ENCODE measurements at regions not wholly inside any gene's neighbourhood (a gene's known extent, or its start where the extent isn't known, plus 50 kb on each side); places are given as distances from the start of the nearest gene placed in this dataset.

- Histone ChIP-seq H3K4me3 (ENCODE audit: low read length) (no peak overlapping the region), H3K4me1 (ENCODE audit: control insufficient read depth, insufficient read depth, low read length) (peaks cover 1% of the 10 kb centered on the region; the same call in 1 of the 2 replicates), H3K9me3 (ENCODE audit: control insufficient read depth, insufficient read depth, low read length) (no peaks in the 10 kb centered on the region), H3K27me3 (ENCODE audit: control insufficient read depth, insufficient read depth, low read length) (no peaks in the 10 kb centered on the region), H3K36me3 (ENCODE audit: control insufficient read depth, insufficient read depth, low read length) (no peaks in the 10 kb centered on the region), H3K27ac (ENCODE audit: low read length) (no peak overlapping the region)
- no peak for DNase-seq (ENCODE audit: low read depth, low spot score)
- no CpG with 5 or more reads among the region's 3 CpGs for WGBS (ENCODE audit: insufficient coverage, insufficient read length)
Measured at GRCh38 chr12:118777504-118777903, 203.8 kb upstream of the SRRM4 start.

GRCh38 chr12:118778077-118778476 is 203.3 kb upstream of the SRRM4 start:
- H3K9me3 ChIP-seq (ENCODE audit: control insufficient read depth, insufficient read depth, low read length): no peaks in the 10 kb centered on the region
- no peak overlapping the region for H3K27ac ChIP-seq (ENCODE audit: low read length)
- H3K4me1 ChIP-seq (ENCODE audit: control insufficient read depth, insufficient read depth, low read length): peaks cover 1% of the 10 kb centered on the region; the same call in 1 of the 2 replicates
- H3K36me3 ChIP-seq (ENCODE audit: control insufficient read depth, insufficient read depth, low read length): no peaks in the 10 kb centered on the region
- no peak for DNase-seq (ENCODE audit: low read depth, low spot score)
- WGBS (ENCODE audit: insufficient coverage, insufficient read length): no CpG with 5 or more reads among the region's 2 CpGs
- no peak overlapping the region for H3K4me3 ChIP-seq (ENCODE audit: low read length)
- no peaks in the 10 kb centered on the region for H3K27me3 ChIP-seq (ENCODE audit: control insufficient read depth, insufficient read depth, low read length)

- Histone ChIP-seq H3K36me3 (ENCODE audit: control insufficient read depth, insufficient read depth, low read length) (no peaks in the 10 kb centered on the region), H3K9me3 (ENCODE audit: control insufficient read depth, insufficient read depth, low read length) (no peaks in the 10 kb centered on the region), H3K27me3 (ENCODE audit: control insufficient read depth, insufficient read depth, low read length) (no peaks in the 10 kb centered on the region), H3K4me3 (ENCODE audit: low read length) (no peak overlapping the region), H3K4me1 (ENCODE audit: control insufficient read depth, insufficient read depth, low read length) (no peaks in the 10 kb centered on the region), H3K27ac (ENCODE audit: low read length) (no peak overlapping the region)
- no CpG with 5 or more reads among the region's 7 CpGs for WGBS (ENCODE audit: insufficient coverage, insufficient read length)
- DNase-seq (ENCODE audit: low read depth, low spot score): no peak
Measured at GRCh38 chr12:118780939-118781338, 200.4 kb upstream of the SRRM4 start.

GRCh38 chr12:118781692-118782091 is 199.6 kb upstream of the SRRM4 start:
- DNase-seq (ENCODE audit: low read depth, low spot score): no peak
- no peaks in the 10 kb centered on the region for H3K9me3 ChIP-seq (ENCODE audit: control insufficient read depth, insufficient read depth, low read length)
- H3K4me1 ChIP-seq (ENCODE audit: control insufficient read depth, insufficient read depth, low read length): no peaks in the 10 kb centered on the region
- WGBS (ENCODE audit: insufficient coverage, insufficient read length): no CpG with 5 or more reads among the region's 3 CpGs
- no peaks in the 10 kb centered on the region for H3K27me3 ChIP-seq (ENCODE audit: control insufficient read depth, insufficient read depth, low read length)
- H3K27ac ChIP-seq (ENCODE audit: low read length): no peak overlapping the region
- H3K4me3 ChIP-seq (ENCODE audit: low read length): no peak overlapping the region
- no peaks in the 10 kb centered on the region for H3K36me3 ChIP-seq (ENCODE audit: control insufficient read depth, insufficient read depth, low read length)

GRCh38 chr12:118783703-118784102 is 197.6 kb upstream of the SRRM4 start:
- DNase-seq (ENCODE audit: low read depth, low spot score): no peak
- WGBS (ENCODE audit: insufficient coverage, insufficient read length): no CpG with 5 or more reads among the region's 2 CpGs
- no peaks in the 10 kb centered on the region for H3K4me1 ChIP-seq (ENCODE audit: control insufficient read depth, insufficient read depth, low read length)
- H3K4me3 ChIP-seq (ENCODE audit: low read length): no peak overlapping the region
- no peaks in the 10 kb centered on the region for H3K9me3 ChIP-seq (ENCODE audit: control insufficient read depth, insufficient read depth, low read length)
- no peaks in the 10 kb centered on the region for H3K27me3 ChIP-seq (ENCODE audit: control insufficient read depth, insufficient read depth, low read length)
- no peak overlapping the region for H3K27ac ChIP-seq (ENCODE audit: low read length)
- H3K36me3 ChIP-seq (ENCODE audit: control insufficient read depth, insufficient read depth, low read length): no peaks in the 10 kb centered on the region

GRCh38 chr12:118790578-118790977 is 190.8 kb upstream of the SRRM4 start:
- H3K27ac ChIP-seq (ENCODE audit: low read length): no peak overlapping the region
- H3K4me1 ChIP-seq (ENCODE audit: control insufficient read depth, insufficient read depth, low read length): no peaks in the 10 kb centered on the region
- H3K4me3 ChIP-seq (ENCODE audit: low read length): no peak overlapping the region
- no peaks in the 10 kb centered on the region for H3K9me3 ChIP-seq (ENCODE audit: control insufficient read depth, insufficient read depth, low read length)
- no CpG with 5 or more reads among the region's 1 CpG for WGBS (ENCODE audit: insufficient coverage, insufficient read length)
- no peak for DNase-seq (ENCODE audit: low read depth, low spot score)
- no peaks in the 10 kb centered on the region for H3K36me3 ChIP-seq (ENCODE audit: control insufficient read depth, insufficient read depth, low read length)
- H3K27me3 ChIP-seq (ENCODE audit: control insufficient read depth, insufficient read depth, low read length): no peaks in the 10 kb centered on the region

- Histone ChIP-seq H3K9me3 (ENCODE audit: control insufficient read depth, insufficient read depth, low read length) (no peaks in the 10 kb centered on the region), H3K27ac (ENCODE audit: low read length) (no peak overlapping the region), H3K36me3 (ENCODE audit: control insufficient read depth, insufficient read depth, low read length) (no peaks in the 10 kb centered on the region), H3K4me1 (ENCODE audit: control insufficient read depth, insufficient read depth, low read length) (peaks cover 6% of the 10 kb centered on the region), H3K4me3 (ENCODE audit: low read length) (no peak overlapping the region), H3K27me3 (ENCODE audit: control insufficient read depth, insufficient read depth, low read length) (no peaks in the 10 kb centered on the region)
- no CpG with 5 or more reads among the region's 6 CpGs for WGBS (ENCODE audit: insufficient coverage, insufficient read length)
- DNase-seq (ENCODE audit: low read depth, low spot score): no peak
Measured at GRCh38 chr12:118813778-118814357, 167.5 kb upstream of the SRRM4 start.

GRCh38 chr12:118816296-118816695 is 165.0 kb upstream of the SRRM4 start:
- Histone ChIP-seq H3K27me3 (ENCODE audit: control insufficient read depth, insufficient read depth, low read length) (no peaks in the 10 kb centered on the region), H3K9me3 (ENCODE audit: control insufficient read depth, insufficient read depth, low read length) (no peaks in the 10 kb centered on the region), H3K27ac (ENCODE audit: low read length) (no peak overlapping the region), H3K36me3 (ENCODE audit: control insufficient read depth, insufficient read depth, low read length) (no peaks in the 10 kb centered on the region), H3K4me1 (ENCODE audit: control insufficient read depth, insufficient read depth, low read length) (peaks cover 6% of the 10 kb centered on the region), H3K4me3 (ENCODE audit: low read length) (no peak overlapping the region)
- DNase-seq (ENCODE audit: low read depth, low spot score): no peak
- WGBS (ENCODE audit: insufficient coverage, insufficient read length): no CpG with 5 or more reads among the region's 3 CpGs

GRCh38 chr12:118821386-118821925 is 159.9 kb upstream of the SRRM4 start:
- no peaks in the 10 kb centered on the region for H3K9me3 ChIP-seq (ENCODE audit: control insufficient read depth, insufficient read depth, low read length)
- no peaks in the 10 kb centered on the region for H3K27me3 ChIP-seq (ENCODE audit: control insufficient read depth, insufficient read depth, low read length)
- no CpG with 5 or more reads among the region's 5 CpGs for WGBS (ENCODE audit: insufficient coverage, insufficient read length)
- no peaks in the 10 kb centered on the region for H3K36me3 ChIP-seq (ENCODE audit: control insufficient read depth, insufficient read depth, low read length)
- DNase-seq (ENCODE audit: low read depth, low spot score): no peak
- peaks cover 2% of the 10 kb centered on the region; the same call in 1 of the 2 replicates for H3K4me1 ChIP-seq (ENCODE audit: control insufficient read depth, insufficient read depth, low read length)
- no peak overlapping the region for H3K27ac ChIP-seq (ENCODE audit: low read length)
- no peak overlapping the region for H3K4me3 ChIP-seq (ENCODE audit: low read length)

GRCh38 chr12:118822512-118822911 is 158.8 kb upstream of the SRRM4 start:
- DNase-seq (ENCODE audit: low read depth, low spot score): no peak
- no peaks in the 10 kb centered on the region for H3K9me3 ChIP-seq (ENCODE audit: control insufficient read depth, insufficient read depth, low read length)
- no peaks in the 10 kb centered on the region for H3K27me3 ChIP-seq (ENCODE audit: control insufficient read depth, insufficient read depth, low read length)
- no peak overlapping the region for H3K4me3 ChIP-seq (ENCODE audit: low read length)
- H3K36me3 ChIP-seq (ENCODE audit: control insufficient read depth, insufficient read depth, low read length): no peaks in the 10 kb centered on the region
- WGBS (ENCODE audit: insufficient coverage, insufficient read length): no CpG with 5 or more reads among the region's 3 CpGs
- no peak overlapping the region for H3K27ac ChIP-seq (ENCODE audit: low read length)
- no peaks in the 10 kb centered on the region for H3K4me1 ChIP-seq (ENCODE audit: control insufficient read depth, insufficient read depth, low read length)

GRCh38 chr12:118827047-118827446 is 154.3 kb upstream of the SRRM4 start:
- no peaks in the 10 kb centered on the region for H3K36me3 ChIP-seq (ENCODE audit: control insufficient read depth, insufficient read depth, low read length)
- H3K4me1 ChIP-seq (ENCODE audit: control insufficient read depth, insufficient read depth, low read length): no peaks in the 10 kb centered on the region
- H3K4me3 ChIP-seq (ENCODE audit: low read length): no peak overlapping the region
- H3K27ac ChIP-seq (ENCODE audit: low read length): no peak overlapping the region
- no CpG with 5 or more reads among the region's 1 CpG for WGBS (ENCODE audit: insufficient coverage, insufficient read length)
- DNase-seq (ENCODE audit: low read depth, low spot score): no peak
- no peaks in the 10 kb centered on the region for H3K27me3 ChIP-seq (ENCODE audit: control insufficient read depth, insufficient read depth, low read length)
- H3K9me3 ChIP-seq (ENCODE audit: control insufficient read depth, insufficient read depth, low read length): no peaks in the 10 kb centered on the region
